DMS53 treated with DMSO at 0.1 percent for 48 hours (cell line): ENCODE measurements at regions not wholly inside any gene's neighbourhood (a gene's known extent, or its start where the extent isn't known, plus 50 kb on each side); places are given as distances from the start of the nearest gene placed in this dataset.

Experiments used
- DNase-seq: peaks from one replicate; lab custom pipeline; 2025; ENCODE audit not compliant: unreplicated experiment; lab: John Stamatoyannopoulos, UW

DNA sequence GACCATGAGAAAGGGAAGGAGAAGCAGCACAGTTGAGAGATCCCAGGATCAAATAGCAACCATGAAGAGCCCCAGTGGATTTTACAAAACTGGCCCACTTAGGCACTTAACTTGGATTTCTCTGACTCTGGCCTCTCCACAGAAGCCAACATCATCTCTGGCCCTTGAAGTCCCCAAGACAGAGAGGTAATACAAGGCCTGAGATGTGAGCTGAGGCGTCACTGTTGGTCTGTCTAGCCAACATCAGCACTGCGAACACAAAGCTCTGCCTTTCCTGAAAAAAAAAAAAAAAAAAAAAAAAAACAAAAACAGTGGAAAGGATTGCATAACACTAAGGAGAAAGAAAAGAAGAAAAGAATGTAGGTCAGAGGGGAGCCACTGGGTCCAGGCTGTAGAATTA lies 378.3 kb downstream of the BRINP1 start:
- DNase-seq: no peak

DNA sequence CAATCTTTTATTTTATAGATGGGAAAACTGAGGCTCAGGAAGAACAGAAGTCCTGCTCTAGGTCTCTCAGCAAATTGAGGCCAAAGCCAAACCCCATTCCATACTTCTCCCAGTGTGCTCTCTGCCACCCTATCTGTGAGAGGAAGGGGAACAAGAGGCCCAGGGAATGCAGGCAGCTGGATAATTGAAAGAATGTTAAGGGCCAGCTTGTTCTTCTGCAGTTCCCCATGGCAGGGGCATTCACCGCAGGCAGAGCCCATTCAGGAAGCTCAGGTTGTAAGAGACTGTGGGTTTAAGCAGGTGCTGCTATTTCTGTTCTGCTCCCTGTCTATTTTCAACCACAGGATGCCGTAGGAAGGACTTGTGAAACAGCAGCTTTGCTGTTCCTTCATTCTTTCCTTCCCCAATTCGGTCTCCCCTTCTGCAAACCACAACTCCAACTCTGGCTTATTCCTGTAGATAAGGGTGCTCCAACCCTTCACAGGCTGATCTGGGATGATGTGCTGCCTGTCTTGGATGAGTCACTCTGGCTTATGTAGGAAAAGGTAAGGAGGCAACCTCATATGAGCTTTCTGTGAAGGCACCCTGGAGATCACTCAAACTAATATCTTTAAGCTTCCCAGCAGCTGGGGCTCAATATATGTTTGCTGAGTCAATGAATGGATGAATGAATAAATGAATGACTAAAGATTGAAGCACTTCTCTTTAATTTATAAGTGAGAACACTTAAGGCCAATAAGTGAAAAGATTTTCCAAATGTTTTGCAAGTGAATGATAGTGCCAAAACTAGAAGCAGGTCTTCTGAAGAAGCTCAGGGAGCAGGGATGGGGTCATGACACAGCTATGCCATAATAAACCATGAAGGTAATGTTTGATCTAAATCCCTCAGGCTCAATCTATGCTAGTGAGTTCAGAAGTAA lies 377.6 kb downstream of the BRINP1 start:
- no peak for DNase-seq

GRCh38 chr9:118992813-118993794 lies 376.1 kb downstream of the BRINP1 start:
- no peak for DNase-seq

- no peak for DNase-seq
These were observed 375.3 kb downstream of the BRINP1 start for GRCh38 chr9:118993965-118994364.

DNA sequence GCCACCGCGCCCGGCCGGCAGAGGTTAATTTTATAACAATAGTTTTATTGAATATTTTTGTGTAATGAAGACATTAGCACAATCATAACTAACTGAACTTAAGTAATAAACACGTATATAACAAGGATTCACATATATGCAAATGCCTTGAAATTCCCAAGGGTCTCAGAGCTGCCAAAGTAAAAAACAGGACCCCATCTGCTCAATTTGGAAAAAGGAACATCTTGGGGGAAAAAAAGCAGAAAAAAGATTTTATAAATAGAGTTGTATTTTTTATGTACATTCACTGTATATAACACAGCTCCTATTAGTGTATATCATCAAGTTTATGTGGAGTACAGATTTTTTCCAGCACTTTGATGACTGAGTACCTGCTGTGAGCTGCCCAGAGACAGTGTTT lies 366.7 kb downstream of the BRINP1 start:
- DNase-seq: no peak

DNA sequence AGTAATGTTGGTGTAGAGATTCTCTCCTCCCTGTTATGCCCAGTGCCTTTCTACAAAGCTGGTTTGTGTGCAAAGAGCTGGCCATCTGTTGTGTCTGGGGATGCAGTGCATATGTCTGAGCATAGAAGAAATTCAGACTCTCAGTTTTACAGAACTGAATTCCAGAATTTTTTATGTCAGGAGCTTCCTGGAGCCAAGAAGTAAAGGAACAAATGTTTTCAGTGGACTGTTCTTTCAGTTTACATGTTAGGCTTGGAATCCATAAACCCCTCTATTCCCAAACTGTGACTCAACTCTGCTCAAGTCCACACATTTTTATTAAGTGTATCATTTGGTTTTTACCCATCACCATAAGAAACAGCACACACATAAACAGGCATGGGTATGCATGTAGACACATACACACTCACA lies 366.0 kb downstream of the BRINP1 start:
- DNase-seq: no peak

GRCh38 chr9:119003882-119004617 lies 365.2 kb downstream of the BRINP1 start:
- no peak for DNase-seq

DNA sequence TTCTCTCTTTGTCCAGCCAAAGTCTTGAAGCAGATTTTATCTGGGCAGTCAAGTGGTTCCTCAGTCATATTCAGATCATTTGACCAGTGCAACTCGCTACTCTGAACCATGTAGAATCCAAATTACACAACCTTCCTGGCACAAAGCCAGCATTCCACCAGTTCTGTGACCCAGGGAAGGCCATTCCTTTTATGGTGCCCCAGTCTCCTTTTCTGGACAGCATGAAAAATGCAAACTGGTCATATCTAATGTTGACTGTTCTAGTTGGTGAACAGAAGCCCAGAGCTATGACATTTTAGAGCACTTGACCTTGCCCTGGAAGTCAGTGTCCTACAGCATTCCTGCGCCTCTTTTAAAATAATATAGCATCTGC lies 364.6 kb downstream of the BRINP1 start:
- no peak for DNase-seq

DNA sequence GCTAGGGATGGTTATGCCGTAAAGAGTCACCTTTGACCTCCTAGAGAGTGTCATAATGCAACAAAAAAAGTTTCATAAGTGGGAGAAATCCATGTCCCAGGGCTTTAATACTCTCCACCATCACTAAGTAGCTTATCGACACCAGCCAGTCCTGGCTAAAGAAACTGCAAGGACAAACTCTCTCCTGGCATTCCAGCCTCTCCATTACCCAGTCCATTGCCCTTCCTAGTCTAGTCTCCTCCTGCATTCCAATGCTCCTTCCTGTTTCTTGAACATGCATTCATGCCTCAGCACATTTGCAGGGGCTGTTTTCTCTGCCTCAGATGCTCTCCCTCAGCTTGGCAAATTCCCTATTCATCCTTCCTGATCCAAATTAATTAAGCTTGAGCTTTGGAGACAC lies 364.1 kb downstream of the BRINP1 start:
- no peak for DNase-seq

DNA sequence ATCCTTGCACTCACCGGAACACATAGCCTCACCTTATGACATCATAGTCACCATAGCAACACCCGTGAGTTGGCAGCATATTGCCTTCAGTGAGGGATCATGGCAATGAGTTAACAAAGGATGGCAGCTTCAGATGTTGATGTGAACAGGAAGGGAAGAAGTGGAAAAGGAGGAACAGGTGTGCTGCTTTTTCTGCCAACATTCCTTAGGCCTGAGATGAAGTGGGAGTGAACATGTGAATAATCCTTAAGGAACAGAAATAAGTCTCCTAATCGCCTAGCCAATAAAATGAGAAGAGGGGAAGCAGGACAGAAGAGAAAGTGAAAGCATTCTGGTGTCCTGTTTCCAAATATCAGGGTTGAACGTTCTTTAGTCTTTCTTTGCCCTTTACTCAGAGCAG lies 360.0 kb downstream of the BRINP1 start:
- DNase-seq: peak; percentile 78

- no peak for DNase-seq
These were observed 349.0 kb downstream of the BRINP1 start for GRCh38 chr9:119020284-119020683.

- no peak for DNase-seq
These were observed 348.4 kb downstream of the BRINP1 start for GRCh38 chr9:119020730-119021333.

- no peak for DNase-seq
These were observed 343.1 kb downstream of the BRINP1 start for GRCh38 chr9:119026120-119026519.

GRCh38 chr9:119027901-119028699 lies 341.1 kb downstream of the BRINP1 start:
- DNase-seq: no peak

- no peak for DNase-seq
These were observed 339.3 kb downstream of the BRINP1 start for GRCh38 chr9:119029886-119030285.

GRCh38 chr9:119033596-119033995 lies 335.6 kb downstream of the BRINP1 start:
- no peak for DNase-seq

GRCh38 chr9:119036969-119037368 lies 332.3 kb downstream of the BRINP1 start:
- no peak for DNase-seq

GRCh38 chr9:119043996-119044395 lies 325.2 kb downstream of the BRINP1 start:
- DNase-seq: no peak

DNA sequence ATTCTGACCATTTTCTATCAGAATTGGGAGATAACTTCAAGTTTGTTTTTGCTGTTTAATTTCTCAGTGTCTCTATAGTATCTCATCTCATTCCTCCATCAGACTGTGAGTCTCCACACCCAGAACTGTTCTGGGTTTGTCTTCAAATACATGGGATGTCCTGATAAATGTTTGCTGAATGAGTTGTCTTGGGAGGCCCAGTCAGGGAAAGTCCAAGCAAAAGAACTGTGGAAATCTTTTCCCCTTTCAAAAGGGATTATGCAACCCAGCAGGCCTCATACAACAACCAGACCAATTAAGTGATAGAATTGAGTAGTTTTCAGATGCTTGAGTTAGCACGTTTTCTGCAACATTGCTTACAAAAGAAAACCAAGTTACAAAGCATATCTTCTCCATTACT lies 324.4 kb downstream of the BRINP1 start:
- no peak for DNase-seq
